ENCODE measurements at regions not wholly inside any gene's neighbourhood (a gene's known extent, or its start where the extent isn't known, plus 50 kb on each side); places are given as distances from the start of the nearest gene placed in this dataset.
"Not testable (repeated sequence)": the region's sequence is repeated elsewhere in the genome, so short reads cannot be mapped to it uniquely, and the experiment has no call there.

- H3K36me3 ChIP-seq (ENCODE audit: control insufficient read depth in 2 of 2, insufficient read depth in 2 of 2, low read length in 1 of 2) = peaks cover 3 to 14% of the 10 kb centered on the region in 2 donors
- 77% methylated on average over 5 of the region's 5 CpGs for WGBS
- H3K27ac ChIP-seq (ENCODE audit: low read depth in 1 of 2, low read length in 1 of 2) = no peak overlapping the region
Measured at GRCh38 chr6:11315743-11316437, 83.4 kb upstream of the NEDD9 start.

GRCh38 chr6:11313207-11313606 lies 80.7 kb upstream of the NEDD9 start:
- H3K4me3 ChIP-seq (ENCODE audit: low read length in 2 of 2) = no peak overlapping the region
- peaks cover 4 to 5% of the 10 kb centered on the region in 2 donors for H3K4me1 ChIP-seq (ENCODE audit: control insufficient read depth in 2 of 2, insufficient read depth in 2 of 2, low read length in 2 of 2)
- DNase-seq (ENCODE audit: low read depth in 6 of 9, low spot score in 9 of 9) = no peak
- H3K27ac ChIP-seq (ENCODE audit: low read depth in 1 of 2, low read length in 1 of 2) = no peak overlapping the region
- H3K36me3 ChIP-seq (ENCODE audit: control insufficient read depth in 2 of 2, insufficient read depth in 2 of 2, low read length in 1 of 2) = peaks cover 3 to 10% of the 10 kb centered on the region in 2 donors
- H3K9me3 ChIP-seq (ENCODE audit: control insufficient read depth in 2 of 2, insufficient read depth in 1 of 2, low read length in 1 of 2) = no peaks in the 10 kb centered on the region
- 94% methylated on average over 1 of the region's 1 CpG for WGBS
- H3K27me3 ChIP-seq (ENCODE audit: control insufficient read depth in 2 of 2, insufficient read depth in 1 of 2, low read length in 1 of 2) = no peaks in the 10 kb centered on the region

More at GRCh38 chr6:11315743-11316437, 83.4 kb upstream of the NEDD9 start:
- Histone ChIP-seq H3K9me3 (ENCODE audit: control insufficient read depth in 2 of 2, insufficient read depth in 1 of 2, low read length in 1 of 2) (no peaks in the 10 kb centered on the region), H3K27me3 (ENCODE audit: control insufficient read depth in 2 of 2, insufficient read depth in 1 of 2, low read length in 1 of 2) (no peaks in the 10 kb centered on the region), H3K4me3 (ENCODE audit: low read length in 2 of 2) (no peak overlapping the region), H3K4me1 (ENCODE audit: control insufficient read depth in 2 of 2, insufficient read depth in 2 of 2, low read length in 2 of 2) (peaks cover 0 to 7% of the 10 kb centered on the region in 2 donors)
- DNase-seq (ENCODE audit: low read depth in 6 of 9, low spot score in 9 of 9) = no peak

GRCh38 chr6:11311970-11312369 lies 79.5 kb upstream of the NEDD9 start:
- Histone ChIP-seq H3K4me1 (ENCODE audit: control insufficient read depth in 2 of 2, insufficient read depth in 2 of 2, low read length in 2 of 2) (peaks cover 0 to 5% of the 10 kb centered on the region in 2 donors), H3K27ac (ENCODE audit: low read depth in 1 of 2, low read length in 1 of 2) (no peak overlapping the region), H3K36me3 (ENCODE audit: control insufficient read depth in 2 of 2, insufficient read depth in 2 of 2, low read length in 1 of 2) (peaks cover 0 to 5% of the 10 kb centered on the region in 2 donors), H3K4me3 (ENCODE audit: low read length in 2 of 2) (no peak overlapping the region), H3K27me3 (ENCODE audit: control insufficient read depth in 2 of 2, insufficient read depth in 1 of 2, low read length in 1 of 2) (no peaks in the 10 kb centered on the region), H3K9me3 (ENCODE audit: control insufficient read depth in 2 of 2, insufficient read depth in 1 of 2, low read length in 1 of 2) (no peaks in the 10 kb centered on the region)
- DNase-seq (ENCODE audit: low read depth in 6 of 9, low spot score in 9 of 9) = no peak
- WGBS = 96% methylated on average over 1 of the region's 1 CpG

GRCh38 chr6:11309947-11310665 lies 77.6 kb upstream of the NEDD9 start:
- Histone ChIP-seq H3K27me3 (ENCODE audit: control insufficient read depth in 2 of 2, insufficient read depth in 1 of 2, low read length in 1 of 2) (no peaks in the 10 kb centered on the region), H3K9me3 (ENCODE audit: control insufficient read depth in 2 of 2, insufficient read depth in 1 of 2, low read length in 1 of 2) (no peaks in the 10 kb centered on the region), H3K36me3 (ENCODE audit: control insufficient read depth in 2 of 2, insufficient read depth in 2 of 2, low read length in 1 of 2) (peaks cover 5 to 8% of the 10 kb centered on the region in 2 donors), H3K4me3 (ENCODE audit: low read length in 2 of 2) (no peak overlapping the region), H3K4me1 (ENCODE audit: control insufficient read depth in 2 of 2, insufficient read depth in 2 of 2, low read length in 2 of 2) (peaks cover 0 to 5% of the 10 kb centered on the region in 2 donors), H3K27ac (ENCODE audit: low read depth in 1 of 2, low read length in 1 of 2) (no peak overlapping the region)
- WGBS = 93% methylated on average over 7 of the region's 7 CpGs
- no peak for DNase-seq (ENCODE audit: low read depth in 6 of 9, low spot score in 9 of 9)

- no peak for DNase-seq (ENCODE audit: low read depth in 6 of 9, low spot score in 9 of 9)
- Histone ChIP-seq H3K9me3 (ENCODE audit: control insufficient read depth in 2 of 2, insufficient read depth in 1 of 2, low read length in 1 of 2) (no peaks in the 10 kb centered on the region), H3K27me3 (ENCODE audit: control insufficient read depth in 2 of 2, insufficient read depth in 1 of 2, low read length in 1 of 2) (no peaks in the 10 kb centered on the region), H3K36me3 (ENCODE audit: control insufficient read depth in 2 of 2, insufficient read depth in 2 of 2, low read length in 1 of 2) (peaks cover 8 to 13% of the 10 kb centered on the region in 2 donors), H3K4me3 (ENCODE audit: low read length in 2 of 2) (no peak overlapping the region), H3K27ac (ENCODE audit: low read depth in 1 of 2, low read length in 1 of 2) (no peak overlapping the region), H3K4me1 (ENCODE audit: control insufficient read depth in 2 of 2, insufficient read depth in 2 of 2, low read length in 2 of 2) (peaks cover 0 to 5% of the 10 kb centered on the region in 2 donors)
- 97% methylated on average over 3 of the region's 3 CpGs for whole genome bisulfite sequencing
Measured at GRCh38 chr6:11307226-11307625, 74.8 kb upstream of the NEDD9 start.

GRCh38 chr6:11304946-11305345 lies 72.5 kb upstream of the NEDD9 start:
- no peak for DNase-seq (ENCODE audit: low read depth in 6 of 9, low spot score in 9 of 9)
- WGBS = 95% methylated on average over 3 of the region's 3 CpGs

GRCh38 chr6:11299876-11300428 lies 67.5 kb upstream of the NEDD9 start:
- H3K9me3 ChIP-seq (ENCODE audit: control insufficient read depth in 2 of 2, insufficient read depth in 1 of 2, low read length in 1 of 2); H3K4me1 ChIP-seq (ENCODE audit: control insufficient read depth in 2 of 2, insufficient read depth in 2 of 2, low read length in 2 of 2); H3K27me3 ChIP-seq (ENCODE audit: control insufficient read depth in 2 of 2, insufficient read depth in 1 of 2, low read length in 1 of 2); H3K27ac ChIP-seq (ENCODE audit: low read depth in 1 of 2, low read length in 1 of 2); H3K36me3 ChIP-seq (ENCODE audit: control insufficient read depth in 2 of 2, insufficient read depth in 2 of 2, low read length in 1 of 2); DNase-seq (ENCODE audit: low read depth in 6 of 9, low spot score in 9 of 9); H3K4me3 ChIP-seq (ENCODE audit: low read length in 2 of 2): not testable (repeated sequence)
- 96% methylated on average over 5 of the region's 5 CpGs for WGBS

More at GRCh38 chr6:11304946-11305345, 72.5 kb upstream of the NEDD9 start:
- Histone ChIP-seq H3K4me1 (ENCODE audit: control insufficient read depth in 2 of 2, insufficient read depth in 2 of 2, low read length in 2 of 2) (no peaks in the 10 kb centered on the region), H3K27me3 (ENCODE audit: control insufficient read depth in 2 of 2, insufficient read depth in 1 of 2, low read length in 1 of 2) (no peaks in the 10 kb centered on the region), H3K4me3 (ENCODE audit: low read length in 2 of 2) (no peak overlapping the region), H3K9me3 (ENCODE audit: control insufficient read depth in 2 of 2, insufficient read depth in 1 of 2, low read length in 1 of 2) (no peaks in the 10 kb centered on the region), H3K36me3 (ENCODE audit: control insufficient read depth in 2 of 2, insufficient read depth in 2 of 2, low read length in 1 of 2) (peaks cover 8 to 13% of the 10 kb centered on the region in 2 donors), H3K27ac (ENCODE audit: low read depth in 1 of 2, low read length in 1 of 2) (no peak overlapping the region)

- 93% methylated on average over 5 of the region's 5 CpGs for WGBS
- H3K4me3 ChIP-seq (ENCODE audit: low read length in 2 of 2); H3K4me1 ChIP-seq (ENCODE audit: control insufficient read depth in 2 of 2, insufficient read depth in 2 of 2, low read length in 2 of 2); H3K9me3 ChIP-seq (ENCODE audit: control insufficient read depth in 2 of 2, insufficient read depth in 1 of 2, low read length in 1 of 2); H3K36me3 ChIP-seq (ENCODE audit: control insufficient read depth in 2 of 2, insufficient read depth in 2 of 2, low read length in 1 of 2); H3K27me3 ChIP-seq (ENCODE audit: control insufficient read depth in 2 of 2, insufficient read depth in 1 of 2, low read length in 1 of 2); DNase-seq (ENCODE audit: low read depth in 6 of 9, low spot score in 9 of 9): not testable (repeated sequence)
- H3K27ac ChIP-seq (ENCODE audit: low read depth in 1 of 2, low read length in 1 of 2) = peak overlapping the region in 1 of 2 donors; percentile 24
Measured at GRCh38 chr6:11299421-11299784, 66.9 kb upstream of the NEDD9 start.

Measured in thymus (tissue), 11 donors.